Neuronal stem cell (in vitro differentiated cells): ENCODE measurements at regions not wholly inside any gene's neighbourhood (a gene's known extent, or its start where the extent isn't known, plus 50 kb on each side); places are given as distances from the start of the nearest gene placed in this dataset.

Experiments used
- DNase-seq: peaks from one replicate; pipeline ENCODE4 v3.0.0-alpha.2; 2013; ENCODE audit warnings: low spot score
- H2AFZ ChIP-seq: one replicate; pipeline ENCODE4 v1.6.1; 2013; ENCODE audit warnings: mild to moderate bottlenecking, low read length, inconsistent platforms
- H2AK5ac ChIP-seq: 2 replicates; pipeline ENCODE4 v1.6.1; 2013; ENCODE audit warnings: low read depth, mild to moderate bottlenecking, inconsistent platforms, low read length, moderate library complexity, mixed read lengths
- H2BK120ac ChIP-seq: 2 replicates; pipeline ENCODE4 v1.6.1; 2013; ENCODE audit warnings: low read depth, mild to moderate bottlenecking, inconsistent platforms, low read length, moderate library complexity, mixed read lengths
- H2BK12ac ChIP-seq: one replicate; pipeline ENCODE4 v1.6.1; 2013; ENCODE audit warnings: low read length, inconsistent platforms
- H2BK15ac ChIP-seq: 2 replicates; pipeline ENCODE4 v1.6.1; 2013; ENCODE audit warnings: mild to moderate bottlenecking, low read length, inconsistent platforms, mixed read lengths
- H2BK5ac ChIP-seq: one replicate; pipeline ENCODE4 v1.6.1; 2013; ENCODE audit warnings: inconsistent platforms, mild to moderate bottlenecking, low read length, moderate library complexity
- H3K14ac ChIP-seq: one replicate; pipeline ENCODE4 v1.6.1; 2013; ENCODE audit warnings: low read length, inconsistent platforms
- H3K18ac ChIP-seq: 2 replicates; pipeline ENCODE4 v1.6.1; 2013; ENCODE audit warnings: low read length, inconsistent platforms
- H3K23ac ChIP-seq: 2 replicates; pipeline ENCODE4 v1.6.1; 2013; ENCODE audit warnings: low read depth, mild to moderate bottlenecking, mixed read lengths, low read length, inconsistent platforms; ENCODE audit not compliant: poor library complexity
- H3K27ac ChIP-seq: replicated peaks from 3 replicates; pipeline ENCODE4 v1.5.1; 2013; ENCODE audit warnings: low read length, inconsistent platforms
- H3K27me3 ChIP-seq, 3 experiments: 2 replicates each; pipeline ENCODE4 v1.6.1; 2013; ENCODE audit warnings: low read length in 3 of 3, mild to moderate bottlenecking in 2 of 3, inconsistent platforms in 1 of 3, low read depth in 1 of 3, mixed read lengths in 1 of 3, moderate library complexity in 1 of 3; ENCODE audit not compliant: control insufficient read depth in 3 of 3, insufficient read depth in 3 of 3
- H3K36me3 ChIP-seq, 2 donors: replicated peaks in 1 of 2; 2 replicates each; pipeline ENCODE4 v1.6.1; 2013; ENCODE audit warnings: low read length in 2 of 2; ENCODE audit not compliant: control insufficient read depth in 2 of 2, insufficient read depth in 2 of 2
- H3K4ac ChIP-seq: 2 replicates; pipeline ENCODE4 v1.6.1; 2013; ENCODE audit warnings: inconsistent platforms, mild to moderate bottlenecking, low read length, moderate library complexity
- H3K4me1 ChIP-seq, 2 donors: 1 replicate in 1 of 2; 2 replicates in 1 of 2; pipeline ENCODE4 v1.6.1; 2013; ENCODE audit warnings: low read length in 2 of 2, low read depth in 1 of 2; ENCODE audit not compliant: control insufficient read depth in 2 of 2, insufficient read depth in 1 of 2
- H3K4me2 ChIP-seq: one replicate; pipeline ENCODE4 v1.6.1; 2013; ENCODE audit warnings: mild to moderate bottlenecking, low read length, inconsistent platforms; ENCODE audit not compliant: insufficient read depth, poor library complexity, severe bottlenecking
- H3K4me3 ChIP-seq, 2 donors: 2 replicates each; pipeline ENCODE4 v1.5.1; 2013; ENCODE audit warnings: low read length in 2 of 2, mild to moderate bottlenecking in 2 of 2, inconsistent platforms in 1 of 2, moderate library complexity in 1 of 2
- H3K79me1 ChIP-seq: one replicate; pipeline ENCODE4 v1.6.1; 2013; ENCODE audit warnings: low read depth, mild to moderate bottlenecking, inconsistent platforms, low read length, moderate library complexity
- H3K9ac ChIP-seq: one replicate; pipeline ENCODE4 v1.6.1; 2013; ENCODE audit warnings: mild to moderate bottlenecking, low read depth, low read length, inconsistent platforms; ENCODE audit not compliant: poor library complexity
- H3K9me3 ChIP-seq, 2 donors: replicated peaks in 1 of 2; 2 replicates each; pipeline versions ENCODE3 to v1.6.1; 2013; ENCODE audit warnings: low read length in 2 of 2, mild to moderate bottlenecking in 2 of 2, inconsistent platforms in 1 of 2, low read depth in 1 of 2, mixed read lengths in 1 of 2, moderate library complexity in 1 of 2; ENCODE audit not compliant: control insufficient read depth in 2 of 2, insufficient read depth in 1 of 2
- H4K8ac ChIP-seq: one replicate; pipeline ENCODE4 v1.6.1; 2013; ENCODE audit warnings: low read depth, mild to moderate bottlenecking, inconsistent platforms, low read length, moderate library complexity
- H4K91ac ChIP-seq: one replicate; pipeline ENCODE4 v1.6.1; 2013; ENCODE audit warnings: low read length, low read depth, mild to moderate bottlenecking, inconsistent platforms; ENCODE audit not compliant: poor library complexity
- WGBS, 2 donors: extraction: QIAGEN DNeasy Blood & Tissue Kit; methylation state at CpG; one replicate each; pipeline ENCODE4 v1.1.7; 2013; ENCODE audit warnings: missing lambda C conversion rate in 2 of 2, mixed read lengths in 1 of 2; ENCODE audit not compliant: insufficient read length in 2 of 2, insufficient replicate concordance in 1 of 2; ENCODE audit errors: extremely low coverage in 2 of 2; 5-methylcytosine and 5-hydroxymethylcytosine counted together

DNA sequence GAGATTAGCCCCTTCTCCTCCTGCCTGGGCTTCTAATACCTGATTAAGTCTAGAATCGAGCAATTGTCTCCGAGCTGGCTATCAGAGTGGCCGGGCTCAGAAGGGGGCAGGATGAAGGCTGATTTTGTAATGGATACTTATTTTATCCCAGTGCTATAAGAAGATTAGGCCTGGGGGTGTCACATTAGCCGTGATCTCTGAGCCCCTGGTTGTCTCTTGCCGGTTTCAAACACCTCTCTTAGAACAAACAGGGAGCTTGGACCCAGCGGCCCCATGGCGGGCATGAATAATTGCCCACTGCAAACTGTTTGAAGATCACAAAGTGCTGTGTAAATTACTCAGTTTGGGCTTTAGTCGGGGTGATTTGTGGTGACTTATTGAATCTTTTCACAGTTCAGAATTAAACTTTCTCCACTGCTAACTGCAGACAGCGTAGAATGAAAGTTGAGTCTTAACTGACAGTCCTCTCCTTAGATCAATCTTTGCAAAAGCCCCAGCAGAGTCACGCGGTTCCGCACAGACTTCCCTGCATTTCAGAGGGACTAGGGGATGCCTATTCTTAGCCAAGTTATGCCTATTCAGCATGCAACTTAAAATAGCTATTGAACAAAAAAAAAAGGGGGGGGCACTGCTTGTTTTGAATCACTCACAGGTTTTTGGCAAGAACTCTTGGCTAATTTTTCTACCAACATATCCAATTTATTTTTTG lies 200.6 kb upstream of the IRX1 start:
- H3K18ac ChIP-seq, result no peak overlapping the region
- no peak overlapping the region for H3K14ac ChIP-seq
- H2AFZ ChIP-seq, result peak overlapping the region; percentile 71
- no peak overlapping the region for H3K27ac ChIP-seq
- peaks cover 3 to 4% of the 10 kb centered on the region in 2 donors for H3K9me3 ChIP-seq
- H2BK12ac ChIP-seq, result no peak overlapping the region
- no peak overlapping the region for H3K4me2 ChIP-seq
- H2BK120ac ChIP-seq, result no peak overlapping the region
- no peak overlapping the region for H2BK15ac ChIP-seq
- DNase-seq, result no peak
- no peak overlapping the region for H3K4me3 ChIP-seq
- H3K79me1 ChIP-seq, result no peaks in the 10 kb centered on the region
- no peak overlapping the region for H3K23ac ChIP-seq
- no peak overlapping the region for H3K9ac ChIP-seq
- no peaks in the 10 kb centered on the region for H3K36me3 ChIP-seq
- no peak overlapping the region for H4K8ac ChIP-seq
- no peak overlapping the region for H4K91ac ChIP-seq
- peaks cover 0 to 2% (median 0%) of the 10 kb centered on the region in 3 experiments for H3K27me3 ChIP-seq
- no peak overlapping the region for H2BK5ac ChIP-seq
- H2AK5ac ChIP-seq, result no peak overlapping the region
- H3K4ac ChIP-seq, result no peak overlapping the region
- WGBS, 2 donors, result no CpG with 5 or more reads among the region's 12 CpGs
- peaks cover 4 to 16% of the 10 kb centered on the region in 2 donors for H3K4me1 ChIP-seq

DNA sequence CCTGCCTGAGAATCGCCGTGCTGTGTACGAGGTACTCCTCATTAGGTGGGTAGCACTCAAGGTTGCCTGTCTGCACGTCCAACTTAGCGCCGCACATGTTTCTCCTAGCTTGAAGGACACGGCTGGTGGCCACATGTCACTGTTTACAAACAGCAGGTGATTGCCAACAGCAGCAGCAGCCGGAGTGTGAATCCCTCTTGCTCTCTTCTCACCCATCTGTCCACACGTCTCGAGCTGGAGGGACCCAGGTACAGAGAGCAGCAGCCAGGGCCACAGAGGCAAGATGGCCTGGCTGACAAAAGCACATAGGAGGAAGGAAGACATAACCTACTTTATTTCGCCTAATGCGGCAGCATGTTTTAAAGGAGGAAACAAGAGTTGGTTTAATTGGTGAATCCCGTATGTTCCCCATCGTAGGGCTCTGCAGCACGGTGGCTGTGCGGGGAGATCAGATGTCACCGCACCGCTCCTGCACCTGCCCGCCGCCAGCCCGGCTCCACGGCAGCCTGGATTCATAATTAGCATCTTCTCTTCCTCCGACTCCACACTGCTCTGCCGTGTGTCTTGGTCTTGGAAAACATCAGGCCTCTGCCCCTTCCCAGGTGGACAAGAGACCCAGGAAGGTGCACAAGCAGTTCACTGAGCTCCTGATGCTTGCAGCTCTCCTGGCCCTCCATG lies 201.6 kb upstream of the IRX1 start:
- Histone ChIP-seq H3K9me3 (no peaks in the 10 kb centered on the region), H3K4me3 (peak overlapping the region in 1 of 2 donors; percentile 3), H3K23ac (no peak overlapping the region), H2AK5ac (no peak overlapping the region), H3K36me3 (no peaks in the 10 kb centered on the region), H3K4me2 (peak overlapping the region; percentile 43), H3K4me1 (peaks cover 4 to 16% of the 10 kb centered on the region in 2 donors), H4K8ac (peak overlapping the region; percentile 85), H3K27ac (peak overlapping the region; percentile 43), H3K4ac (no peak overlapping the region), H2AFZ (peak overlapping the region; percentile 11), H3K79me1 (no peaks in the 10 kb centered on the region), H2BK5ac (no peak overlapping the region), H2BK15ac (no peak overlapping the region), H3K27me3 (peaks cover 0 to 2% (median 0%) of the 10 kb centered on the region in 3 experiments), H3K18ac (peak overlapping the region; percentile 36), H3K9ac (no peak overlapping the region), H4K91ac (no peak overlapping the region), H2BK12ac (no peak overlapping the region), H2BK120ac (no peak overlapping the region), H3K14ac (peak overlapping the region; percentile 32)
- no peak for DNase-seq
- no CpG with 5 or more reads among the region's 24 CpGs for WGBS, 2 donors

DNA sequence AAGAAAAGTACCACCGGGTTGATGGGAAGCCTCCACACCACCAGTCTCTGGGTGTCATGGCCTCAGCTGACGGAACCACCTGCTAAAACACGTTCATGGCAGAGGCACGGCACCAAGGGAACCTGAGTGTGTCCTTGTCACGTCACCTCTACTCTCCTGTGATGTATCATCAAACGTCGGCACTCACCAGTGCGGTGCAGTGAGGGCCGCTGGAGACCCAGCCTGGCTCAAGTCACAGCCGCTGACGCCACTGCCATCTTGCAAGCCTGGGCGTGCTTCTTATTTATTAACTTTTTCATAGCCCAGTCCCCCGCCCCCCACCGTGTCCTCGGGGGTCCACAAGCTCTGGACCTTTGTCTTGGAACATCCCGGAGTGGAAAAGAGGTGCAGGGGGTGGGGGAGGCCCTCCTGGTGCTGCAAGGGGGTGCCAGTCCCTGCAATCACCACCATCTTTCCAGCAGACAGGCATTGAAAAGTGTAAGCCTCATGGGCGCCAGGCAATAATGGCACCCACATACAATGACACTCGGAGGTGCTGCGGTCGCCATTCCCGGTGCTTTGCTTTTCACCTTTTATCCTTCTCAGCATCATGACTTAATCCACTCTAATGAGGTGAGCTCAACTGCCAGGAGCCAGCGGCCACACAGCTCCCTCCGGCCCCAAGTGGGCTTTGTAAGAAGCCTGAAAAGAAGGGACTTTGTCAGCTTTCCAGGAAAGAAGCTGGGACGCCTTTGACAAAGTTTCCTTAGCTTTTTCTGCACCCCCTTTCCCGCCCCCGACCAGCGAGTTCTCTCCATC lies 202.3 kb upstream of the IRX1 start:
- H2AFZ ChIP-seq, result peak overlapping the region; percentile 11
- H2BK5ac ChIP-seq, result no peak overlapping the region
- WGBS, 2 donors, result no CpG with 5 or more reads among the region's 27 CpGs
- peaks cover 4 to 16% of the 10 kb centered on the region in 2 donors for H3K4me1 ChIP-seq
- H3K9ac ChIP-seq, result peak overlapping the region; percentile 13
- H2BK15ac ChIP-seq, result no peak overlapping the region
- no peak overlapping the region for H2BK12ac ChIP-seq
- H2BK120ac ChIP-seq, result no peak overlapping the region
- H4K91ac ChIP-seq, result no peak overlapping the region
- no peaks in the 10 kb centered on the region for H3K9me3 ChIP-seq
- H3K23ac ChIP-seq, result no peak overlapping the region
- peaks cover 0 to 2% (median 0%) of the 10 kb centered on the region in 3 experiments for H3K27me3 ChIP-seq
- H3K36me3 ChIP-seq, result no peaks in the 10 kb centered on the region
- H3K4me3 ChIP-seq, result peak overlapping the region in 1 of 2 donors; percentile 34
- H4K8ac ChIP-seq, result peak overlapping the region; percentile 85
- peak; percentile 45 for DNase-seq
- H3K27ac ChIP-seq, result peak overlapping the region; percentile 43
- H3K4ac ChIP-seq, result no peak overlapping the region
- H2AK5ac ChIP-seq, result no peak overlapping the region
- no peak overlapping the region for H3K14ac ChIP-seq
- H3K79me1 ChIP-seq, result no peaks in the 10 kb centered on the region
- peak overlapping the region; percentile 43 for H3K4me2 ChIP-seq
- peak overlapping the region; percentile 1 for H3K18ac ChIP-seq
